ENCODE measurements at regions not wholly inside any gene's neighbourhood (a gene's known extent, or its start where the extent isn't known, plus 50 kb on each side); places are given as distances from the start of the nearest gene placed in this dataset.

DNA sequence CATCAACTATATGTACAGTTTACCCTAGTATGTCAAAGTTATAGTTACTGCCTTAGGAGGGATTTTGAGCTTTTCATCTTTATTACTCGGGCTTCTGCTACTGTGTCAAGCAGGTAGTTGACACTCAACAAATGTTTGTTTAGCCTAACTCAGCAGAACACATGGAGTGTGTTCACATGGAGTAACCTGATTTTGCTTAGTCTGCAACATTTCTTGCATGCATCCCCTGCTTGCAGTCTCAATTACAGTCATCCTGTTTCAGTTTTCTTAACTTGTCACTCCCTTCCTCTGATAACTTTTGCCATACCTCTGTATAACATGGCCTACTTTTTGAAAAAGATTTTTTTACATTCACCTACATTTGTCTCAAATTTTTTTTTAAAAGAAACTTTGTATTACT, 135.5 kb downstream of the NMUR2 start:
- no peak for DNase-seq

- no peak for DNase-seq
Measured at GRCh38 chr5:152264645-152265254, 140.3 kb downstream of the NMUR2 start.

DNA sequence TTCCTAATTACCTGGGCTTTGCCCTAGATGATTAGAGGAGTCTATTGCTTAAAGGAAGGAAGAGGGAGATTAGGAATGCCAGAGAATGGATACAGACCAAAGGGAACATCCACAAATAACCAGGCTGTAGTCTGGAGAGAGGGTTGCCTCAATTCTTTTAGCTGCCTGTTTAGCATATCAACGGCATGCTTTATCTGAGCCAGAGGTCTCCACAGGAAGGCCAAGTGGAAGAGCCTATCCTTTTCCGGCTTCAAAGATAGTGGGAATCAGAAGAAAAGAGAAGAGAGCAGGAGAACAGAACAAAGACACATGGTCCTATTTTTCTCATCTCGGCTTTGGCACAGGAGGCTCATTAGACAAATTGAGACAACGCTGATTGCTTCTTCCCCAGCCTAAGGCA, 142.4 kb downstream of the NMUR2 start:
- DNase-seq = no peak

DNA sequence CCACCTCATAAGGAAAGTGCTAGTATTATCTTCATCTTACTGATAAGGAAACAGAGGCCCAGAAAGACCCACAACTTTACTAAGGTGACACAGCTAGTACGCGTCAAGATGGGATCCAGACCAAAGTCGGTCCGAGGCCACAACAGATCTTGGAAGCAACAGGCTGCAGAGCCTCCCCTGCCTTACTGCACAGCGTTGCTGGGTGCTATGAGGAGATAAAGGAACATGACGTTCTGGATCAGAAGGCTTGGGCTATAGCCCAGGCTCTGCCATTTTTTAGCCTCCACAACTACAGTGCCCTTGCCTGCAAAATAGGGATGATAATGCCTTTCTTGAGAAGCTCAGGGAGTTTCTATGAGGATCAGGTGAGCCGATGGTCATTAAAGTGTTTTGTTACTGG, 144.1 kb downstream of the NMUR2 start:
- DNase-seq = no peak

- DNase-seq = no peak
Measured at GRCh38 chr5:152259702-152260101, 145.4 kb downstream of the NMUR2 start.

DNA sequence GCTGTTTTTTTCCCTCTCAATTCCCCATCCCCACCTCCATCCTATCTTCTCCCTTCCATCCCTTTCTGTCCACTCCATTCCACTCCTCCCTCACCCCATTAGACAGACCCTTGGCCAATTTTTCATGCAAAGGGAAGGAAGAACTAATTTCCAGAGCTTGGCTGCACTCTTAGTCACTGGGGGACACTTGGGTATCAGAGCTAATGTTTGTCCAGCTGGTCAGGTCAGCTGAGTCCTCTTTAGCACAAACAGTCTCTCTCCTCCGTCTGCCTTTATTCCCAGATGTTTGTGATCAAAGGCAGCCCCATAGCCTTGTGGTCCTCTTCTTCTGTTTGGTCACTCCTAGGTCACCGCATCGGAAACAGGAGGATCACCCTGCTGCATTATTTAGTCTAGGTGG, 148.5 kb downstream of the NMUR2 start:
- DNase-seq = no peak

DNA sequence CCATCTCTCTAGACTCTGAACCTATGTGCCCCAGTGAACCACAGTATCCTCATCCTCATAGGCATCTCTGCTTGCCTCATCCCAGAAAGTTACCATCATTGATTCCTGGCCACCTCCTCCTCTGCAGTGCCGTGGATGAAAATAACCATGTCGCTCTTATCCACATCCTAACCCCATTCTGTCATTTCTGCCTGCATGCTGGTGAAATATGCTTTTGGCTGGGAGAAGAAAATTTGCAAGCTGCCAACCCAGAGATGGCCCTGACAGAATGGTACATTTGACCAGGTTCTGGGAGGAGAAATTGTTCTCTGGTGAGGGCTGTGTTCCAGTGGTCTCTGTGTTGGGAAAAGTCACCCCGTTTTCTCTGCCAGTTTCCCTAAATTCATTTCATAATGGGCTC, 149.7 kb downstream of the NMUR2 start:
- DNase-seq = no peak

DNA sequence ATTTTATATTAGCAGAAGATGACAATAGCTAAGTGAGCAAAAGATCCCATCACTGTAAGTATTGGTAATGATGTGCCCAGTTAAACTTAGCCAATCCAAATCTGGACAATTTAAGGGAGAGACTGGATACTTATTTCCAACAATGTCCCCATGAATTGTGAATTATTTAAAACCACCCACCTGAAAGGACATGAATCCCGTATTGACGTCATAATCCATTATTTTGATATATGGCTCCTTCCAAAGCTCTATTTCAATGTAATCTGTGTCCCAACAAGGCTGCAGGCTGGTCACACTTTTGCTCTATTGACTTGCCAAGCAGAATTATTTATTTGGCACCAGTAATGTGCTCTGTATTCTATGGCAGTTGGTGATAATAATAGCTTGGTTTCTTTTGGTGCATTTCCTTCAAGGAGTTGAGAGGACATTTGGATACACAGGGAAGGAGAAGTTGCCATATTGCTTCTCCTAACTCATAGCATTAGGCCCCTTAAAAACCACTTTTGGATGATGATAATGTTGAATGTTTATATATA, 157.2 kb downstream of the NMUR2 start:
- no peak for DNase-seq

GRCh38 chr5:152246401-152246800, 158.7 kb downstream of the NMUR2 start:
- DNase-seq = peak; percentile 1

DNA sequence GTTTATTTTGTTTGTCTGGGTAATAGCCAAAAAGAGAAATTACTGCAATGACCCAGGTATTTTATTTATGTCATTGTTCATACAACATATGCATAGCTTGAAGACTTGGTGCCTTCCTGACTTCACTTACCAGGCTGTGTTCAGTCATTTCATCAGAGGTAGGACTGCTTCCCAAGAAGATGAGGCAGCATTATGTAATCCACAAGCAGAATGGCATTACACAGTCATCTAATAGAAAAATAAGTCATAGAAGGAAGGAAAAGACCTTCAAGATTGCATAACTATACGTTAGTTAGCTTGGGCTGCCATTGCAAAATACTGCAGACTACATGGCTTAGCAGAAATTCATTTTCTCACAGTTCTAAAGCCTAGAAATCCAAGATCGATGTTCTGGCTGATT, 167.5 kb downstream of the NMUR2 start:
- DNase-seq = no peak

DNA sequence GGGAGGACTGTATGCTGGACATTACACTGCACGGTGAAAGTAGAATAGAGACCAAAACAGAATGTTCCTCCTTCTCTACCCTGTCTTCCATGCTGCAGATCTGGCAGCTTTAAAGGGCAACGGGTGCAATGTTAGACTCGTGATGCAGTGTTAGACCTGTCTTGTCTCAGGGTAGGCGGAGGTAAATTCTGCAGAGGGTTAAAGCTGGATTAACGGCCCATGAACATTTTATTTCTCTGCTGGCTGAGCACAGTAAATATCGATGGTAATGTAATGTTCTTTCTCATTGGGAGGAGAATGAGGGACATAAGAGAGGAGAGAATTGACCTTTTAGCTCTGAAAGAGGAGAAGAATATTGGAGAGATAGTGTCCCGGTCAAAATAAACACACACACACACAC, 178.9 kb downstream of the NMUR2 start:
- DNase-seq = no peak

- no peak for DNase-seq
Measured at GRCh38 chr5:152221721-152222629, 183.1 kb downstream of the NMUR2 start.

GRCh38 chr5:152218694-152219093, 186.4 kb downstream of the NMUR2 start:
- no peak for DNase-seq

GRCh38 chr5:152205804-152206203, 199.3 kb downstream of the NMUR2 start:
- DNase-seq = no peak

GRCh38 chr5:152202321-152202720, 202.8 kb downstream of the NMUR2 start:
- no peak for DNase-seq

- no peak for DNase-seq
Measured at GRCh38 chr5:152193391-152194107, 211.5 kb downstream of the NMUR2 start.

DNA sequence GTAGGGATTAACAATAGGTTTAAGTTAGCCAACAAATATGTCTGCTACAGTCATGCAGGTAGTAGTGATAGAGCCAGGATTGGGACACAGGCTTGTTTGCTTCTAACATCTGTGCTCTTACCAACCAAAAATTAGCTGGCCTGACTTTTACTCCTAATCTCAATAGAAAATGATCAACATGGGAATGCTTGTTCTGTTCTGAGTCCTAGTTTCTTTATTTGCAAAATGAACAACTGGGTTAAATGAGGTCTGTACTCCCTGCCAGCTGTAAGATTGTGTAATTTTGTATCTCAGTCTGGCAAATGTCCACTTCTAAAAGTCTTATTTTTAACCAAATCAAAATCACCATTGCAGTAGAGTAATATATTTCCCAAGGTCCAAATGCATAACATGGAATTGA, 216.8 kb downstream of the NMUR2 start:
- DNase-seq = no peak

DNA sequence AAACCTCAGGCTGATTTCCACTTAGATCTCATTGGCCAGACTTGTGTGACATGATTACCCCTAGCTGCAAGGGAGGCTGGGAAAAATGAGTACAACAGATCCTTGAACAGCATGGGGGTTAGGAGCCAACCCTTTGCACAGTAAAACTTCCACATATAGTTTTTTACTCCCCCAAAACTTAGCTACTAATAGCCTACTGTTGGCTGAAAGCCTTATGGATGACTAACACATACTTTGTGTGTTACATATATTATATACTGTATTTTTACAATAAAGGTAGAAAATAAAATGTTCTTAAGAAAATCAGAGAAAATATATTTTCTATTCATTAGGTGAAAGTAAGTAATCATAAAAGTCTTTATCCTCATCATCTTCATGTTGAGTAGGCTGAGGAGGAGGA, 217.4 kb downstream of the NMUR2 start:
- DNase-seq = no peak

GRCh38 chr5:152185547-152186245, 219.4 kb downstream of the NMUR2 start:
- no peak for DNase-seq

- DNase-seq = no peak
Measured at GRCh38 chr5:152184266-152184665, 220.8 kb downstream of the NMUR2 start.

DNA sequence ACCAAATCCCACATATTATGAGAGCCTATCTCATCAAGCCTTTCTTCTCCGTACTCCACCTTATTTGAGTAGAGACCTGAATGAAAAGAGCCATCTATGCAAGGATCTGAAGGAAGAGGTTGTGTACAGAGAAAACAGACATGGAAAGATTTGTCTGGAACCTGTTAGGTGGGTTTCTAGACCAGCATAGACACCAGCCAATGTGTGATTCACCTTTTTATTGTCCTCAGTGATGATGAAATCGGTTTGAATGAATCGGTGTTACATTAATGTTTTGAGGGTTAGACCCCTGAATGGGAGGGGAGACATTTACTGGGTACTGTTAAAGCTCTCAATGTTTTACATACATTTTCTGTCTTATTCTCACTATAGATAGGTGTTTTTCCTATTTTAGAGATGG, 223.6 kb downstream of the NMUR2 start:
- DNase-seq = no peak

DNA sequence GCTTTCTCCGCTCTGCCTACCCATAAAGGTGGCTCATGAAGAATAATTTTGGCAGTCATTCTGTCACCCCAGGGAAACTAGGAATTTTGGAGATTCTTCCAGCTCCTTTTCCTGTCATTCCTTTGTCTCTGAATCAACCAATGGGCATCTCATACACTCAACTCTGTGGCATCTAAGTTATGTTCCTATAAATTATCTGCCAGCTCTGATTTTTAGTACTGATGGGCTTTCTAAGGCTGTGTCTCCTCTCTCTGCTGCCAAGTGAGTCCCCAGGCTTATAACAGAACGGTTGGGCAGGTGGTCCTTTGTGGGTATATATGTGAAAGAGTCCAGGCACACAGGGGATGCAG, 226.8 kb downstream of the NMUR2 start:
- DNase-seq = no peak
